Activated T-helper 9 cell treated with anti-CD3 and anti-CD28 coated beads, Interleukin-2, amount 50 U/mL, for 16 hours (primary cell): ENCODE measurements at regions not wholly inside any gene's neighbourhood (a gene's known extent, or its start where the extent isn't known, plus 50 kb on each side); places are given as distances from the start of the nearest gene placed in this dataset.
"Not testable (repeated sequence)": the region's sequence is repeated elsewhere in the genome, so short reads cannot be mapped to it uniquely, and the experiment has no call there.

ENCODE experiments used
- DNase-seq: peaks from one replicate; pipeline ENCODE4 v3.0.0-alpha.2; 2020; ENCODE audit warnings: low read depth

GRCh38 chrX:148265829-148266228 is 234.6 kb upstream of the AFF2 start:
- DNase-seq: no peak

- no peak for DNase-seq
Measured at GRCh38 chrX:148268673-148269072, 231.7 kb upstream of the AFF2 start.

DNA sequence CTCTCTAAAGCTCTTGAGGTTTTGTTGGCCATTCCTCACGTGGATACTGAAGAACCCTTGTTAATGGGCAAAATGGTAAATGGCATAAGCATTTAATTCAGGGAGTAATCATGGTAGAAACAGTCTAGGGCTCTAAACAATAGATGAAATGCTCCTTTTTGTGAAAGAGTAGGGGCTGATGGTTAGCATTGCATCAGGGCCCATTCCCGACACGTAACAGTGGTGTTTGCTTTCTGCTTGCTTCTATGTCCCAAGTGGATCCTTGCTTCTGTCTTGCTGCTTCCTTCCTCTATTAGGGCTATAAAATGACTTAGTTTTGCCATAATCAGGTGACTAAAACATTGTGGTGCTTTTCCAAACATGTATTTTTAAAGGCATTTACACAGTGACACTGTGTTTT is 230.9 kb upstream of the AFF2 start:
- DNase-seq: no peak

DNA sequence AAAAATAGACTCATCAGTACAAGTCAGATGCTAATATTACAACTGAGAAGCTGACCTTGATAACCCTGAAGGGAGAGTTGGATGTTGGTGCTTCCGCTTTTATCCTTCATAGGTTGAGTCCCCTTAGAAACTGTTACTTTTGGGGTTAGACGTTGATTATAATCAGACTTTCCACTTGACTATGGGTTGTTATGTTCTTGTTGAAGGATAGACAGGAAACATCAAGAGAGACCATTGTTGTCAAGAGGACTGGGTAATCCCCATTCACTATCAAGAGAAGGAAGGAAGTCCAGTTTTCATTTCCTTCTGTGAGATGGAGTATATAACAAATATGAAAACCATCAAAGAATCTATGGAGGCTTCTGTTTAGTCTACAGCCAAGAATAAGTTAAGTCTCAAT is 229.9 kb upstream of the AFF2 start:
- DNase-seq: no peak

- no peak for DNase-seq
Measured at GRCh38 chrX:148271263-148271662, 229.2 kb upstream of the AFF2 start.

GRCh38 chrX:148281920-148282319 is 218.5 kb upstream of the AFF2 start:
- no peak for DNase-seq

DNA sequence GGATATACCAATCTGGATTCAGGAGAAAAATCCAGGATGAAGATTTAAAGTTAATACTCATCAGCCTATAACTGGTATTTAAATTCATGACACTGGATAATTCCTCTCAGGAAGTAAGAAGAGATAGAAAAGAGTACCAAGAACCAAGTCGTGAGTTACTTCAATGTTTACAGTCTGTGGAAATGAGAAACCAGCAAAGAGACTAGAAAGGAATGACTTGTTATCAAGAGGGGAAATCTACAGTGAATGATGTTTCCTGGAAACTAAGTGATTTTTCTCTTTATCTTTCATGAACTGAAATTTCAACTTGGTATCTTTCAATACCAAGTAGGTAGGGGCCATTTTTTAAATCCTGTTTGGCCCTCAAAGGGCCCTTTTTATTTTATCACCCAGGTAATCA is 217.9 kb upstream of the AFF2 start:
- no peak for DNase-seq

DNA sequence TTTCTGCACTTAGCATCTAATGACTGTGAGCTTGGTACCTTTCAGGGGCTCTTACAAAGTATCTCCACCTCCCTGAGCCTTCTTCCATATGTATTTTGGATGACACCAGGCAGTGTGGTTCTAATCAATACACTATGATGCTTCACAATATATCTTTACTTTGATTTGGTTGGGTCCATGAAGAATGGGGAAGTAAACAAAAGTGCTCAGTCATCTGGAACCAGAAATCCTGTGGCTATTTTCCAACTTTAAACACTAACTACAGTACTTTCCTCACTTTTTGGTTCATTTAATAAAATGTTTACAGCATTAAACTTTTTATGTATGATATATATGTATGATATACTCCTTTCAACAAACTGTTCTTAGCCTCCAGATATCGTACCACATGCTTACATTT is 216.4 kb upstream of the AFF2 start:
- DNase-seq: no peak

DNA sequence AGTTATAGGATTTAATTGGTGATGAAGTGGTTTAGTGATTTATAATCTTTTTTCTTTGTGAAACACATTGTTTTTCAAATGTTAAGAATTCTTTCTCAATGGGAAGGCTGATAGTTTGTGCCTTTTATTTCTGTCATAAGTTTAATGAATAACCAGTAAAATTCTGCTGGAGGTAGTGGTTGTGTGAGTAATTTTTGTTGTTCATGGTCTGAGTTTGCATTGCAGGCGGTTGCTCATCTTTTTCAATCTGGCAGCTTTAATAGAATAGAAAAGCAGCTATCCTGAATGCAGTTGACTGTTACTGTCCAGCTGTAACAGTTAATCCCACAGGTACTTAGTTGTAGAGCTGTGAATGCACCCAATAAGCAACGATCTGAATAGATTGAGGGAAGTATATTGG is 215.6 kb upstream of the AFF2 start:
- DNase-seq: no peak

GRCh38 chrX:148288451-148288850 is 212.0 kb upstream of the AFF2 start:
- no peak for DNase-seq

- no peak for DNase-seq
Measured at GRCh38 chrX:148290041-148290440, 210.4 kb upstream of the AFF2 start.

GRCh38 chrX:148290931-148291330 is 209.5 kb upstream of the AFF2 start:
- DNase-seq: no peak

DNA sequence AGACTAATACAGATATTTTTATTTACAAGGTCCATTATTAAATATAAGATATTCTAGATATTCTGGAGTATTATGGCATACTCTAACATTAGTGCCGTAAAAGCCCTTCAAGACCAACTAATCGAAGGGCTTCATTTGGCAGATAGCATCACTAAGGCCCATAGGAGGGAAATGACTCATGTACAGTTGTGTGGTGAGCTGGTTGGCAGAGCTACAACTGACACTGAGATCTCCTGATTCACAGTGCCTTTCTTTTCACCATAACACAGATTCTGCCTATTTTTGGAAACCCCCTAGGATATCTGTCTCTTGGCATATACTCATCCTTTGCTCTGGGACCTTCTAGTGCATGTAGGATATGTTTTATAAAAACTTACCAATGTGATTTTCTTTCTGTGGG is 201.7 kb upstream of the AFF2 start:
- no peak for DNase-seq

GRCh38 chrX:148305214-148305613 is 195.2 kb upstream of the AFF2 start:
- not testable (repeated sequence) for DNase-seq

GRCh38 chrX:148309413-148309812 is 191.0 kb upstream of the AFF2 start:
- DNase-seq: no peak

GRCh38 chrX:148310426-148311165 is 189.8 kb upstream of the AFF2 start:
- DNase-seq: peak; percentile 3

- DNase-seq: no peak
Measured at GRCh38 chrX:148311544-148311943, 188.9 kb upstream of the AFF2 start.

DNA sequence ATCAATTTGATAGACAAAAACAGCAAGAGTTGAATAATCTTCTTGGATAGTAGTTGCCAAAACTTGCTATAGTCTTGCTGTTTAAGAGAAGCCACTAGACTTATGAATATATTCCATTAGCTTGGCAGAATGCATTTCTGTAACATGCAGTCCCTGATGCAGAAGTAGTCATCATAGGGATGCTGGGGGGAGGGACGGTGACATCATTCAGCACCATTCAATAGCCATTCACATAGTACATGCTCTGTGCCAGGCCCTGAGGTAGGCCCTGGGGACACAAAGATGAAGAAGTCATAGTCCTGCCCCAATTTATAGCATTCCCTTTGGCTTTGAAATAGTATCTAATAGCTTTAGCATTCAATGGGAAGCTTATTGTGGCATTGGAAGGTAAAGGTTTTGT is 185.5 kb upstream of the AFF2 start:
- DNase-seq: no peak

GRCh38 chrX:148316446-148316845 is 184.0 kb upstream of the AFF2 start:
- DNase-seq: no peak

- DNase-seq: no peak
Measured at GRCh38 chrX:148322906-148323305, 177.5 kb upstream of the AFF2 start.

DNA sequence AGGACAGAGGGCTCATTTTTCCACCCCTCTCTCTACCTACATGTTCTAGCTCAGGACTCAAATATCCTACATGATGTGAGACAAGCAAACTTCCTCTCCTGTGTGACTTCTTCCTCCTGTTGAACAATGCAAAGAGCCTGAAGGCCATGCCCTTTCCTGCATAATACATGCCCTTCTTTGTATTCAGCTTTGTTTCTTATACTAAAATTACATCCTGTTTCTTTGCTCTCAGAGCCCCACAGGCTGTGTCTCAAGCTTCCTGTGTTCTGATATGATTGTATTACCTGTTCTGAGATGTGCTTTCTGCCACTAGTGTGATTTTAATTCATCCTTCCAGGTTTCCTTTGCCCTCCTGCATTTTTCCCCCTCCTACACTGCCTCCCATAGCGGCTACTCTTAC is 166.4 kb upstream of the AFF2 start:
- no peak for DNase-seq

GRCh38 chrX:148337873-148338272 is 162.5 kb upstream of the AFF2 start:
- no peak for DNase-seq

DNA sequence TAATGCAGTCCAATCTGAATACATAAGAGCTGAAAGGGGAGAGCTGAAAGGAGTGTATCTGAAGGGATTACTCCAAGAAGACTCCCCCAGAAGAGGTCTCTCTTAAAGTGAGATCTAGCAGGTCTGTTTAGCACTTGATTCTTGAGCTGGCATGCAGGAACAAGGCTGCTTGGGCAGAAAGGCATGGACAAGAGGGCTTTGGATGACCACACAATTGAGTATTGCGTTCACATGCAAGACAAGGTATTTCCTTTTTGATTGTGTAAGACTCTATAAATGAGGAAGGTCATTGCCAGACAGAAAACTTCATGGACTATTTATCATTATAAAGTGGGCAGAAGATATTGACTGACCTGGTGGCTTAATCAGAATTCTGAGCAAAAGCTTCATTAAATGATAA is 145.5 kb upstream of the AFF2 start:
- no peak for DNase-seq

DNA sequence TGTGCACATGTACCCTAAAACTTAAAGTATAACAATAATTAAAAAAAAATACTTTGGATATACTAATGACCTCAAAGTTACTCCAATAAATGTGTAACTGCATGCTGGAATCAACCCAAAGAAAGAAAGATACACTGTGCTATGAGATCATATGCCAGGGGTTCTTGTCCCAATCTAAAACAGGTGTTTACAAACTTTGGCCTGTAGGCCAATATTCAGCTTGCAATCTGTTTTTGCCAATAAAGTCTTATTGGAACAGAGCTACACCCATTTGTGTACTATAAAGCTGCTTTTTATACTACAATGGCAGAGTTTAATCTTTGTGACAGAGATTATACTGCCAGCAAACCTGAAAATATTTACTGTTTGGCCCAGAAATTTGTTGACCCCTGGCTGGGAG is 138.8 kb upstream of the AFF2 start:
- no peak for DNase-seq
